ENCODE measurements at regions not wholly inside any gene's neighbourhood (a gene's known extent, or its start where the extent isn't known, plus 50 kb on each side); places are given as distances from the start of the nearest gene placed in this dataset.
"Not testable (repeated sequence)": the region's sequence is repeated elsewhere in the genome, so short reads cannot be mapped to it uniquely, and the experiment has no call there.

DNA sequence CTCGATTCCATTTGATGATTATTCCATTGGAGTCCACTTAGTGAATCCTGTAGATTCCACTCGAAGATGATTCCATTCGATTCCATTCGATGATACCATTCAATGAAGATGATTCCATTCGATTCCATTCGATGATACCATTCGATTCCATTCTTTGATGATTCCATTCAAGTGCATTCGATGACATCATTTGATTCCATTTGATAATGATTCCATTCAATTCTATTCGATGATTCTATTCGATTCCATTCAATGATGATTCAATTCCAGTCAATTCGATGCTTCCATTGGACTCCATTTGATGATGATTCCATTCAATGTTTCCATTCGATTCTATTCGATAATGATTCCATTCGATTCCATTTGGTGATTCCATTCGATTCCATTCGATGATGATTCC is 1150.0 kb downstream of the TP53TG3F start:
- Mint-ChIP-seq H3K9me3 (peaks cover 72% of the 10 kb centered on the region), H3K36me3 (peaks cover 15% of the 10 kb centered on the region)
- DNase-seq, H3K27me3 Mint-ChIP-seq, H3K4me1 Mint-ChIP-seq, H3K27ac Mint-ChIP-seq, H3K4me3 Mint-ChIP-seq: not testable (repeated sequence)
